ENCODE measurements at regions not wholly inside any gene's neighbourhood (a gene's known extent, or its start where the extent isn't known, plus 50 kb on each side); places are given as distances from the start of the nearest gene placed in this dataset.

- no peaks in the 10 kb centered on the region for H3K36me3 ChIP-seq (ENCODE audit: control insufficient read depth in 1 of 2, insufficient read depth in 2 of 2, low read length in 2 of 2)
- H4K20me1 ChIP-seq (ENCODE audit: insufficient read depth), result no peaks in the 10 kb centered on the region
- H2AFZ ChIP-seq (ENCODE audit: low read depth, low read length, poor library complexity, severe bottlenecking), result no peak overlapping the region
- no TSS peak for BruUV-seq (replicated peaks)
- intact Hi-C loops (cut with micrococcal nuclease), result no loop called here
- no peak overlapping the region for H3K27ac ChIP-seq (ENCODE audit: low read depth, low read length)
- no peaks in the 10 kb centered on the region for H3K27me3 ChIP-seq (ENCODE audit: insufficient read depth, low read length)
- no peaks in the 10 kb centered on the region for H3K9me3 ChIP-seq (ENCODE audit: control insufficient read depth in 1 of 2, insufficient read depth in 1 of 2, low read depth in 1 of 2, low read length in 2 of 2)
- no peak overlapping the region for H3K4me2 ChIP-seq (ENCODE audit: low read length)
- RAD21 ChIA-PET (ENCODE audit: low non-redundant PET in 1 of 2, low total read pairs in 2 of 2, uncharacterized antibody in 2 of 2, unreplicated experiment in 2 of 2), result no interaction called here
- TF ChIP-seq SP1 (IDR thresholded peaks at IDR 0.05; ENCODE audit: low read depth) (no peak), ZFX (IDR thresholded peaks at IDR 0.05) (no peak), POLR2A (IDR thresholded peaks at IDR 0.05; ENCODE audit: borderline replicate concordance, extremely low read depth, insufficient read depth, insufficient read length) (no peak), FOSL1 (IDR thresholded peaks at IDR 0.05; ENCODE audit: low read depth) (no peak), EZH2 (IDR thresholded peaks at IDR 0.05) (no peak), YY1 (IDR thresholded peaks at IDR 0.05; ENCODE audit: extremely low read depth, insufficient replicate concordance, low read depth, low read length) (no peak), EZH2phosphoT487 (IDR thresholded peaks at IDR 0.05; ENCODE audit: borderline replicate concordance) (no peak), POLR2AphosphoS5 (IDR thresholded peaks at IDR 0.05; ENCODE audit: low read depth, low read length) (no peak), MAX (IDR thresholded peaks at IDR 0.05) (no peak), ELF1 (IDR thresholded peaks at IDR 0.05; ENCODE audit: borderline replicate concordance, low read depth) (no peak), EGR1 (IDR thresholded peaks at IDR 0.05; ENCODE audit: low read depth) (no peak), TCF7L2 (IDR thresholded peaks at IDR 0.05; ENCODE audit: borderline replicate concordance, extremely low read depth, insufficient read depth, insufficient read length) (no peak), SRF (IDR thresholded peaks at IDR 0.05; ENCODE audit: low read depth) (no peak), RAD21 (IDR thresholded peaks at IDR 0.05; ENCODE audit: low read depth) (no peak), CBX3 (IDR thresholded peaks at IDR 0.05; ENCODE audit: low read depth) (no peak), SIN3A (IDR thresholded peaks at IDR 0.05; ENCODE audit: low read depth) (no peak), CEBPB (IDR thresholded peaks at IDR 0.05; ENCODE audit: low read depth) (no peak)
- TF ChIP-seq, protein P1, sequence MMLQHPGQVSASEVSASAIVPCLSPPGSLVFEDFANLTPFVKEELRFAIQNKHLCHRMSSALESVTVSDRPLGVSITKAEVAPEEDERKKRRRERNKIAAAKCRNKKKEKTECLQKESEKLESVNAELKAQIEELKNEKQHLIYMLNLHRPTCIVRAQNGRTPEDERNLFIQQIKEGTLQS (IDR thresholded peaks at IDR 0.05), result no peak
- TF ChIP-seq, protein P2, sequence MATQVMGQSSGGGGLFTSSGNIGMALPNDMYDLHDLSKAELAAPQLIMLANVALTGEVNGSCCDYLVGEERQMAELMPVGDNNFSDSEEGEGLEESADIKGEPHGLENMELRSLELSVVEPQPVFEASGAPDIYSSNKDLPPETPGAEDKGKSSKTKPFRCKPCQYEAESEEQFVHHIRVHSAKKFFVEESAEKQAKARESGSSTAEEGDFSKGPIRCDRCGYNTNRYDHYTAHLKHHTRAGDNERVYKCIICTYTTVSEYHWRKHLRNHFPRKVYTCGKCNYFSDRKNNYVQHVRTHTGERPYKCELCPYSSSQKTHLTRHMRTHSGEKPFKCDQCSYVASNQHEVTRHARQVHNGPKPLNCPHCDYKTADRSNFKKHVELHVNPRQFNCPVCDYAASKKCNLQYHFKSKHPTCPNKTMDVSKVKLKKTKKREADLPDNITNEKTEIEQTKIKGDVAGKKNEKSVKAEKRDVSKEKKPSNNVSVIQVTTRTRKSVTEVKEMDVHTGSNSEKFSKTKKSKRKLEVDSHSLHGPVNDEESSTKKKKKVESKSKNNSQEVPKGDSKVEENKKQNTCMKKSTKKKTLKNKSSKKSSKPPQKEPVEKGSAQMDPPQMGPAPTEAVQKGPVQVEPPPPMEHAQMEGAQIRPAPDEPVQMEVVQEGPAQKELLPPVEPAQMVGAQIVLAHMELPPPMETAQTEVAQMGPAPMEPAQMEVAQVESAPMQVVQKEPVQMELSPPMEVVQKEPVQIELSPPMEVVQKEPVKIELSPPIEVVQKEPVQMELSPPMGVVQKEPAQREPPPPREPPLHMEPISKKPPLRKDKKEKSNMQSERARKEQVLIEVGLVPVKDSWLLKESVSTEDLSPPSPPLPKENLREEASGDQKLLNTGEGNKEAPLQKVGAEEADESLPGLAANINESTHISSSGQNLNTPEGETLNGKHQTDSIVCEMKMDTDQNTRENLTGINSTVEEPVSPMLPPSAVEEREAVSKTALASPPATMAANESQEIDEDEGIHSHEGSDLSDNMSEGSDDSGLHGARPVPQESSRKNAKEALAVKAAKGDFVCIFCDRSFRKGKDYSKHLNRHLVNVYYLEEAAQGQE (IDR thresholded peaks at IDR 0.05; ENCODE audit: low read depth), result no peak
- no peak overlapping the region for H3K4me3 ChIP-seq (replicated peaks in 1 of 2; ENCODE audit: low read depth in 1 of 2, low read length in 2 of 2)
- no peaks in the 10 kb centered on the region for H3K4me1 ChIP-seq (ENCODE audit: control insufficient read depth in 1 of 2, insufficient read depth in 2 of 2, low read length in 2 of 2)
- H3K79me2 ChIP-seq (ENCODE audit: insufficient read depth, low read length), result no peaks in the 10 kb centered on the region
- no peaks in the 10 kb centered on the region for H3K9me2 ChIP-seq (ENCODE audit: insufficient read depth)
- H3K9ac ChIP-seq (ENCODE audit: low read length), result no peak overlapping the region
- CTCF ChIA-PET, result interaction anchor here (2.0 kb wide), 1 partner anchor 9 kb away, joined by 8 read pairs; no protein-coding TSS in a partner anchor
- POLR2A ChIA-PET, result no interaction called here
- no peak for ATAC-seq
- no peak for DNase-seq (ENCODE audit: low read depth, low spot score)
Measured at GRCh38 chr4:124953486-124953885, 241.0 kb upstream of the ANKRD50 start.

Data from HCT116 (cell line).